Testis (tissue), 2 donors: ENCODE measurements at regions not wholly inside any gene's neighbourhood (a gene's known extent, or its start where the extent isn't known, plus 50 kb on each side); places are given as distances from the start of the nearest gene placed in this dataset.

Experiments used
- CTCF ChIP-seq, 3 experiments: fragments of 450-650 bp in 2 of 3; fragments of 200-600 bp in 1 of 3; sonication (generic) in 1 of 3; IDR thresholded peaks; one replicate each; pipeline ENCODE4 v1.5.1; 2016 to 2019; ENCODE audit warnings: antibody characterized with exemption in 3 of 3, mild to moderate bottlenecking in 2 of 3, moderate library complexity in 1 of 3
- POLR2A ChIP-seq: fragments of 450-650 bp; IDR thresholded peaks from one replicate; pipeline ENCODE4 v1.6.1; 2017; ENCODE audit warnings: antibody characterized with exemption, mild to moderate bottlenecking, moderate library complexity

- no peak for TF ChIP-seq POLR2A
- TF ChIP-seq CTCF (IDR thresholded peaks at IDR 0.05): peak; percentile 43 to 68 (median 49)
Observed at GRCh38 chr5:103475629-103476240, 86.9 kb downstream of the NUDT12 start.
